Stimulated activated memory B cell treated with anti-CD40 and anti-IgM and Interleukin-4, amounts not matched to agents 10 μg/mL and 1 μg/mL and 100 μg/mL, for 72 hours (primary cell): ENCODE measurements at regions not wholly inside any gene's neighbourhood (a gene's known extent, or its start where the extent isn't known, plus 50 kb on each side); places are given as distances from the start of the nearest gene placed in this dataset.
"Not testable (repeated sequence)": the region's sequence is repeated elsewhere in the genome, so short reads cannot be mapped to it uniquely, and the experiment has no call there.

ENCODE experiments used
- ATAC-seq: fragments of 150-1000 bp; cut with Tn5 transposase; 2 replicates; pipeline ENCODE4 v1.10.0; 2021
- H3K27ac Mint-ChIP-seq: one replicate; pipeline ENCODE4 v1.8.0; 2022; ENCODE audit warnings: mild to moderate bottlenecking, mixed read lengths
- H3K27me3 Mint-ChIP-seq: one replicate; pipeline ENCODE4 v1.8.0; 2022; ENCODE audit warnings: mixed read lengths
- H3K36me3 Mint-ChIP-seq: one replicate; pipeline ENCODE4 v1.8.0; 2022; ENCODE audit warnings: mixed read lengths
- H3K4me1 Mint-ChIP-seq: one replicate; pipeline ENCODE4 v1.8.0; 2022; ENCODE audit warnings: mixed read lengths
- H3K4me3 Mint-ChIP-seq: one replicate; pipeline ENCODE4 v1.8.0; 2022; ENCODE audit warnings: mild to moderate bottlenecking, moderate library complexity, mixed read lengths
- H3K9me3 Mint-ChIP-seq: one replicate; pipeline ENCODE4 v1.8.0; 2022; ENCODE audit warnings: mixed read lengths

DNA sequence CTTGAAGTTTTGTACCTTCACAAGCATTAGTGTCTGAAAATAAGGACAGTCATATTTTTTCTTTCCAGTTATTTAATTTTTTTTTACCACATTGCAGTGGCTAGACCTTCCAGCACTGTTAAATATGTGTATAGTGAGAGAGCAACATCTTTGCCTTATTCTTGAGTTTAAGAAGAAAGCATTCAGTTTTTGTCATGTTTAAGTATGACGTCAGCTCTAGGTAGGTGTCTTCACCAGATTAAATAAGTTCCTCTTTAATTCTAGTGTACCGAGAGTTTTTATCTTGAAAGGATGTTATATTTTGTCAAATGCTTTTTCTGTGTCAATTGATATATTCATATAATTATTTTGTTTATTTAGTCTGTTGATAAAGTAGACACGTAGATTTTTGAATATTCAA, 258.8 kb downstream of the FAM181B start:
- Mint-ChIP-seq H3K9me3 (peaks cover 3% of the 10 kb centered on the region), H3K4me3 (no peak overlapping the region), H3K27ac (no peak overlapping the region), H3K4me1 (no peaks in the 10 kb centered on the region), H3K36me3 (no peaks in the 10 kb centered on the region), H3K27me3 (no peaks in the 10 kb centered on the region)
- ATAC-seq = no peak

GRCh38 chr11:82465481-82465880, 268.2 kb downstream of the FAM181B start:
- peaks cover 2% of the 10 kb centered on the region for H3K9me3 Mint-ChIP-seq
- no peaks in the 10 kb centered on the region for H3K27me3 Mint-ChIP-seq
- no peak overlapping the region for H3K27ac Mint-ChIP-seq
- no peak for ATAC-seq
- no peaks in the 10 kb centered on the region for H3K4me1 Mint-ChIP-seq
- H3K4me3 Mint-ChIP-seq = no peak overlapping the region
- H3K36me3 Mint-ChIP-seq = no peaks in the 10 kb centered on the region

- Mint-ChIP-seq H3K36me3 (no peaks in the 10 kb centered on the region), H3K27me3 (no peaks in the 10 kb centered on the region), H3K4me3 (no peak overlapping the region), H3K4me1 (no peaks in the 10 kb centered on the region), H3K9me3 (no peaks in the 10 kb centered on the region), H3K27ac (no peak overlapping the region)
- no peak for ATAC-seq
These were observed 270.9 kb downstream of the FAM181B start for GRCh38 chr11:82462608-82463242.

DNA sequence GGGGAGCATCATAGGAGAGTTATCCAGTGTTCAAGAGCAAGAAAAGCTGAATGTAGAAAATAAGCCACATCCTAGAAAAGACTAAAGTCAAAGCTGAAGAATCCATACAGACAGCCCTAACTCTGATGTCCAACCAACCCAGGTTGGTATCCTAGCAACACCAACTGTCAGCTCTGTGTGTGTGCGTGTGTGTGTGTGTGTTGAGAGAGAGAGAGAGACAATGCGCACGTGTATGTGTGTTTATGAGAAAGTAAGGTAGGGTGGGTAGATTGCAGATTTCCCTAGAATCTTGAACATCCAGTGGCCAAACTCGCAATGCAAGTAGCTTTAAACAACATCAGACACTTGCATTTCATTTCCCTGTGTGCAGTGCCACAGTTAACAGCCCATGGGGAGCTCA, 274.9 kb downstream of the FAM181B start:
- Mint-ChIP-seq H3K27me3 (no peaks in the 10 kb centered on the region), H3K36me3 (no peaks in the 10 kb centered on the region), H3K4me1 (no peaks in the 10 kb centered on the region), H3K9me3 (no peaks in the 10 kb centered on the region), H3K4me3 (no peak overlapping the region), H3K27ac (no peak overlapping the region)
- ATAC-seq = no peak

GRCh38 chr11:82458147-82458546, 275.5 kb downstream of the FAM181B start:
- Mint-ChIP-seq H3K27ac (no peak overlapping the region), H3K4me1 (no peaks in the 10 kb centered on the region), H3K9me3 (no peaks in the 10 kb centered on the region), H3K27me3 (no peaks in the 10 kb centered on the region), H3K36me3 (no peaks in the 10 kb centered on the region), H3K4me3 (no peak overlapping the region)
- no peak for ATAC-seq

DNA sequence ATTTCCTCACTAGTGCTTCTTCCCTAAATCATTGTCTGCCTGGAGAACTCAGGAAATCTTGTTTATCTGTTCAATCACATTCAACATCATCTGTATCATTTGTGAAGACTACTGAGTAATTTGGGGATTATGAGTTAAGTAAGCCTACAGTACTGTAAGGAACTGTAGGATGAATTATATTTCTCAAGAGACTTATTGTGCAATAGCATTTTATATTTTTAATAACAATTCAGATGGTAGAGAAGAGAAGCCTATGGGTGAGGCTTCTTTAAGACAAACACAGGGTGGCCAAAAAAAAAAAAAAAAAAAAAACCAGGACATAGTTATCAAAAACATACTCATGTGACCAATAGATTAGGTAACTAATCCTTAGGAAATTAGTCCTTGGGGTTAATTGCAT, 282.7 kb downstream of the FAM181B start:
- Mint-ChIP-seq H3K36me3 (no peaks in the 10 kb centered on the region), H3K27ac (no peak overlapping the region), H3K4me1 (no peaks in the 10 kb centered on the region), H3K4me3 (no peak overlapping the region), H3K9me3 (no peaks in the 10 kb centered on the region), H3K27me3 (no peaks in the 10 kb centered on the region)
- no peak for ATAC-seq

DNA sequence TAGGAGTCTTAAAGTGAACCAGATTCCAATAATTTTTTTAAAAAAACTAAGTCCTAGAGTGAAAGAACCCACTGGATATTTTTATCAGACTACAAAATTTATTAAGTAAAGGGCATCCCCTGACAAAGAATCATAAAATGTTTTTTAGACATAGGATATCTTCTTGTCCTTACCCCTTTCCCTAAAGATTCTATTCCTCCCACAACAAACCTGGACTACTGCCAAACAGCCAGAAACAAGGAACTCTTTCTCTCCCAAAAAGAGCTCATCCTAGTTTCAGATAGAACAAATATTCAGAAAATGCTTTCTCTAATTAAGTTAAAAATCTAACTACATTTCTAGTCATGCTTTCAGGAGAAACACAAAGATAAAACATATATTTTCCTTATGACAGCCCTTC, 327.1 kb downstream of the FAM181B start:
- Mint-ChIP-seq H3K4me3 (no peak overlapping the region), H3K4me1 (no peaks in the 10 kb centered on the region), H3K9me3 (peaks cover 10% of the 10 kb centered on the region), H3K27me3 (peaks cover 13% of the 10 kb centered on the region), H3K27ac (no peak overlapping the region), H3K36me3 (no peaks in the 10 kb centered on the region)
- no peak for ATAC-seq

- no peaks in the 10 kb centered on the region for H3K4me1 Mint-ChIP-seq
- peaks cover 10% of the 10 kb centered on the region for H3K9me3 Mint-ChIP-seq
- H3K27ac Mint-ChIP-seq = no peak overlapping the region
- H3K36me3 Mint-ChIP-seq = no peaks in the 10 kb centered on the region
- H3K27me3 Mint-ChIP-seq = peaks cover 13% of the 10 kb centered on the region
- H3K4me3 Mint-ChIP-seq = no peak overlapping the region
- no peak for ATAC-seq
These were observed 328.2 kb downstream of the FAM181B start for GRCh38 chr11:82405421-82405820.

GRCh38 chr11:82404981-82405380, 328.7 kb downstream of the FAM181B start:
- H3K4me3 Mint-ChIP-seq = no peak overlapping the region
- no peak for ATAC-seq

DNA sequence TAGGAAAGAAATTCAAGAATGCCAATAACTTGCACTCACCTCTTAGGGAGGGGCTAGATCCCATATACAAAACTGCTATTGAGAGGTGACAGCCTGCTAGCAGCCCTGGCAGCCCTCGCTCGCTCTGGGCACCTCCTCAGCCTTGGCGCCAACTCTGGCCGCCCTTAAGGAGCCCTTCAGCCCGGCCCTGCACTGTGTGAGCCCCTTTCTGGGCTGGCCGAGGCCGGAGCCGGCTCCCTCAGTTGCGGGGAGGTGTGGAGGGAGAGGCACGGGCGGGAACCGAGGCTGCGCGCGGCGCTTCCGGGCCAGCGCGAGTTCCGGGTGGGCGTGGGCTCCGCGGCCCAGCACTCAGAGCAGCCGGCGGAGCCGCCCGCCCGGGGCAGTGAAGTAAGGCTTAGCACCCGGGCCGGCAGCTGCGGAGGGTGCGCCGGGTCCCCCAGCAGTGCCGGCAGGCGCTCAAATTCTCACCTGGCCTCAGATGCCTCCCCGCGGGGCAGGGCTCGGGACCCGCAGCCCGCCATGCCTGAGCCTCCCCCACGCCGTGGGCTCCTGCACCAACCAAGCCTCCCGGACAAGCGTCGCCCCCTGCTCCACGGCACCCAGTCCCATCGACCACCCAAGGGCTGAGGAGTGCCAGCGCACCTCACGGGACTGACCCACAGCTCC, 329.9 kb downstream of the FAM181B start:
- ATAC-seq = peak; percentile 50
- Mint-ChIP-seq H3K9me3 (peaks cover 10% of the 10 kb centered on the region), H3K27me3 (peaks cover 13% of the 10 kb centered on the region), H3K36me3 (no peaks in the 10 kb centered on the region), H3K27ac (no peak overlapping the region), H3K4me3 (no peak overlapping the region), H3K4me1 (no peaks in the 10 kb centered on the region)

More at GRCh38 chr11:82404981-82405380, 328.7 kb downstream of the FAM181B start:
- Mint-ChIP-seq H3K4me1 (no peaks in the 10 kb centered on the region), H3K9me3 (peaks cover 10% of the 10 kb centered on the region), H3K27me3 (peaks cover 13% of the 10 kb centered on the region), H3K27ac (no peak overlapping the region), H3K36me3 (no peaks in the 10 kb centered on the region)

- ATAC-seq = no peak
- Mint-ChIP-seq H3K27me3 (no peaks in the 10 kb centered on the region), H3K4me3 (no peak overlapping the region), H3K9me3 (peaks cover 4% of the 10 kb centered on the region), H3K4me1 (no peaks in the 10 kb centered on the region), H3K36me3 (no peaks in the 10 kb centered on the region), H3K27ac (no peak overlapping the region)
These were observed 335.3 kb downstream of the FAM181B start for GRCh38 chr11:82398300-82398815.

DNA sequence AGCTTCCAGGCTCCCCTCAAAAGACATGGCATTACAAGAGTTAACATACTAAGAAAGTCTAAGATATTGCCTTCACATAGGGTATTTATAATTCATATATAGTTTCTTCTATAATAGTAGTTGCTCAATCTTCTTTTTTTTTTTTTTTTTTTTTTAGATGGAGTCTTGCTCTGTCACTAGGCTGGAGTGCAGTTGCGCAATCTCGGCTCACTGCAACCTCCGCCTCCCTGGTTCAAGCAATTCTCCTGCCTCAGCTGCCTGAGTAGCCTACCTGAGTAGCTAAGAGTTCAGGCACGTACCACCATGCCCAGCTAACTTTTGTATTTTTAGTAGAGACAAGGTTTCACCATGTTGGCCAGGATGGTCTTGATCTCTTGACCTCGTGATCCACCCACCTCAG, 337.0 kb downstream of the FAM181B start:
- not testable (repeated sequence) for ATAC-seq, H3K27me3 Mint-ChIP-seq, H3K36me3 Mint-ChIP-seq, H3K27ac Mint-ChIP-seq, H3K4me1 Mint-ChIP-seq, H3K4me3 Mint-ChIP-seq
- H3K9me3 Mint-ChIP-seq = peaks cover 11% of the 10 kb centered on the region

DNA sequence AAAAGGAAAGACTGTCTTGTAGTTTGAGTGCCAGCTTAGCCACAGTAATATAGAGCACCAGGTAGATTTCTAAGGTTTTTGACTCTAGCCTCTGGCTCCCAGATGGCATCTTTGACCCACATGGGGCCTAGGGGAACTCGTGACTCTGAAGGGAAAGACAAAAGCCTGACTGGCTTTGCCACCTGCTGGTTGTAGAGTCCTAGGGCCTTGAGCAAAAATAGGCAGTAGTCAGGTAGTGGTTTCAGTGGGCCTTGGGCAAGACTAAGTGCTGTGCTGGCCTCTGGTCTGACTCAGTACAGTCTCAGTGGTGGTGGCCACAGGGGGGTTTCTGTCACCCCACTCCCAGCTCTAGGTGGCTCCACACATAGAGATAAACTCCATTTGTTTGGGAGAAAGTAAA, 349.4 kb downstream of the FAM181B start:
- H3K27ac Mint-ChIP-seq = no peak overlapping the region
- H3K4me1 Mint-ChIP-seq = no peaks in the 10 kb centered on the region
- no peaks in the 10 kb centered on the region for H3K9me3 Mint-ChIP-seq
- no peaks in the 10 kb centered on the region for H3K36me3 Mint-ChIP-seq
- ATAC-seq = no peak
- no peaks in the 10 kb centered on the region for H3K27me3 Mint-ChIP-seq
- H3K4me3 Mint-ChIP-seq = no peak overlapping the region

- no peak for ATAC-seq
- Mint-ChIP-seq H3K9me3 (peaks cover 2% of the 10 kb centered on the region), H3K27ac (no peak overlapping the region), H3K36me3 (no peaks in the 10 kb centered on the region), H3K4me3 (no peak overlapping the region), H3K27me3 (no peaks in the 10 kb centered on the region), H3K4me1 (no peaks in the 10 kb centered on the region)
These were observed 359.7 kb downstream of the FAM181B start for GRCh38 chr11:82373781-82374542.

DNA sequence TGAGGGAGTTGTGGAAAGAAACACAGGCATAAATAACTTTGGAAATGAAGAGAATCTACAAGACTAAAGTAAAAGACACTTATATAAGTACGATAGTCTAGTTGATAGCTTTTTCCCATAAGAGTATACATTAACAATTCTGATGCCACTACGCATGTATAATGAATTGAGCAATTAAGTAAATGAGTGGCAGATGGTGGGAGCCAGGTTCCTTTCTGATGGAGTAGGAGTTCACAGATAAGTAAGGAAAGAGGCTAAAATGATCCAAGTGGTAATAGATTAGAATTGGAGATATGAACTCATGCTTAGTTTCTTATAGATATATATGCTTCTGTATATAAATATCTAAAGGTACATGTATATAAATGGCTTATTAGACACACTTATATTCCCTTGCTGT, 368.3 kb downstream of the FAM181B start:
- Mint-ChIP-seq H3K27me3 (no peaks in the 10 kb centered on the region), H3K4me1 (no peaks in the 10 kb centered on the region), H3K36me3 (no peaks in the 10 kb centered on the region), H3K9me3 (no peaks in the 10 kb centered on the region), H3K27ac (no peak overlapping the region), H3K4me3 (no peak overlapping the region)
- no peak for ATAC-seq

DNA sequence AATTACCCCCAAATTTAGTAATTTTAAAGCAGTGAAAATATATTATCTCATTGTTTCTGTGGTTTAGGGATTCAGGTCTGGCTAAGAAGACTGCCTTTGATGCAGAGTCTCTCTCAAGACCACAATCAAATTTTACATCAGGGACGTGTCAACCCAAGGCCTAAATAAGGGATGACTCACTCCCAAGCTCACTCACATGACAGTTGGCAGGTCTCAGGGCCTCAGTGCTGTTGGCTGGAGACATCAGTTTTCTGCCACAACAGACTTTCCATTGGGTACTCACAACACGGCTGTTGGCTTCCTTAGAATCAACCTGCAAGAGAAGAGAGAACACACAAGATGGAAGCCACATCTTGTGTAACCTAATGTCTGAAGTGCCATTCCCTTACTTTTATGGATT, 377.3 kb downstream of the FAM181B start:
- Mint-ChIP-seq H3K9me3 (no peaks in the 10 kb centered on the region), H3K27ac (no peak overlapping the region), H3K36me3 (no peaks in the 10 kb centered on the region), H3K4me1 (no peaks in the 10 kb centered on the region), H3K4me3 (no peak overlapping the region), H3K27me3 (no peaks in the 10 kb centered on the region)
- ATAC-seq = no peak
